ENCODE measurements at regions not wholly inside any gene's neighbourhood (a gene's known extent, or its start where the extent isn't known, plus 50 kb on each side); places are given as distances from the start of the nearest gene placed in this dataset.

DNA sequence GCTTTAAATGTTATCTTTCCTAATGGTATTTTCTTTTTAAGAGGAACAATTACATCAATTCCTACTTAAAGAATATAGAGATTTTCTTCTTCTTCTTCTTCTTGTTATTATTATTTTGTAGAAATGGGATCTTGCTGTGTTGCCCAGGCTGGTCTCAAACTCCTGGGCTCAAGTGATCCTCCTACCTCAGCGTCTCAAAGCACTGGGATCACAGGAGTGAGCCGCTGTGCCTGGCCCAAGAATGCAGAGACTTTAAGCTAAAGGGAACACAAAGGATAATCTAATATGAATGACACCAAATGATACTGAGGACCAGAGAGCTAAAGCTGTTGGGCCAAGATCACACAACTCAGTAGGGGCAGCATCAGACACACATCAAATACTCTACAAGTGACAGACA lies 87.4 kb upstream of the FOXQ1 start:
- TF ChIP-seq CTCF (IDR thresholded peaks at IDR 0.05) (no peak), GABPA (IDR thresholded peaks at IDR 0.05; ENCODE audit: low read depth) (no peak), EZH2phosphoT487 (IDR thresholded peaks at IDR 0.05; ENCODE audit: borderline replicate concordance, low read depth) (no peak), RFX5 (IDR thresholded peaks at IDR 0.05; ENCODE audit: low read length) (no peak)

Measured in SK-N-SH (cell line).